SK-N-SH treated with all-trans-retinoic acid at 6 μM for 48 hours (cell line): ENCODE measurements at regions not wholly inside any gene's neighbourhood (a gene's known extent, or its start where the extent isn't known, plus 50 kb on each side); places are given as distances from the start of the nearest gene placed in this dataset.

ENCODE experiments used
- ATAC-seq: fragments of 200-7000 bp; cut with Tn5 transposase; 3 replicates; pipeline ENCODE4 v1.9.1; 2020; ENCODE audit warnings: mild to moderate bottlenecking, moderate library complexity
- ARNTL ChIP-seq: fragments of 450-650 bp; formaldehyde crosslinking; IDR thresholded peaks from 2 replicates; pipeline ENCODE4 v1.5.0; 2020; ENCODE audit warnings: low read depth, mild to moderate bottlenecking, moderate library complexity, borderline replicate concordance
- BACH2 ChIP-seq: fragments of 250-450 bp; sonication (Bioruptor Pico); IDR thresholded peaks from 2 replicates; pipeline ENCODE4 v1.9.0; 2021; ENCODE audit warnings: mild to moderate bottlenecking, borderline replicate concordance
- CREB5 ChIP-seq: fragments of 250-450 bp; sonication (Bioruptor Pico); IDR thresholded peaks from 2 replicates; pipeline ENCODE4 v1.5.1; 2020; ENCODE audit warnings: low read depth, mild to moderate bottlenecking, moderate library complexity
- CSRNP3 ChIP-seq: fragments of 250-450 bp; sonication (Bioruptor Pico); IDR thresholded peaks from 2 replicates; pipeline ENCODE4 v1.5.1; 2021; ENCODE audit warnings: mild to moderate bottlenecking, moderate library complexity
- GLIS3 ChIP-seq: fragments of 250-450 bp; sonication (Bioruptor Pico); IDR thresholded peaks from 2 replicates; pipeline ENCODE4 v1.5.0; 2020; ENCODE audit warnings: mild to moderate bottlenecking, moderate library complexity
- ISL1 ChIP-seq: fragments of 250-450 bp; sonication (Bioruptor Pico); IDR thresholded peaks from 2 replicates; pipeline ENCODE4 v2.1.2; 2022; ENCODE audit warnings: mild to moderate bottlenecking, moderate library complexity
- OSR1 ChIP-seq: fragments of 250-450 bp; sonication (Bioruptor Pico); IDR thresholded peaks from 2 replicates; pipeline ENCODE4 v1.8.0; 2022; ENCODE audit warnings: moderate library complexity, mild to moderate bottlenecking, inconsistent platforms
- PATZ1 ChIP-seq: fragments of 250-450 bp; sonication (Bioruptor Pico); IDR thresholded peaks from 2 replicates; pipeline ENCODE4 v1.8.0; 2020; ENCODE audit warnings: mild to moderate bottlenecking, moderate library complexity, borderline replicate concordance
- POU6F1 ChIP-seq: fragments of 250-450 bp; sonication (Bioruptor Pico); IDR thresholded peaks from 2 replicates; pipeline ENCODE4 v1.8.0; 2021; ENCODE audit warnings: low read depth, mild to moderate bottlenecking, moderate library complexity, borderline replicate concordance
- PPARA ChIP-seq: fragments of 250-450 bp; sonication (Bioruptor Pico); IDR thresholded peaks from 2 replicates; pipeline ENCODE4 v1.5.0; 2020; ENCODE audit warnings: mild to moderate bottlenecking, borderline replicate concordance
- RARB ChIP-seq: fragments of 250-450 bp; sonication (Bioruptor Pico); IDR thresholded peaks from 2 replicates; pipeline ENCODE4 v1.8.0; 2021; ENCODE audit warnings: mild to moderate bottlenecking, moderate library complexity
- SNAI2 ChIP-seq: fragments of 250-450 bp; sonication (Bioruptor Pico); IDR thresholded peaks from 2 replicates; pipeline ENCODE4 v1.5.0; 2020; ENCODE audit warnings: mild to moderate bottlenecking, moderate library complexity
- TOX ChIP-seq: fragments of 250-450 bp; sonication (Bioruptor Pico); IDR thresholded peaks from 2 replicates; pipeline ENCODE4 v1.8.0; 2021; ENCODE audit warnings: mild to moderate bottlenecking, moderate library complexity, borderline replicate concordance
- TSHZ2 ChIP-seq: fragments of 250-450 bp; sonication (Bioruptor Pico); IDR thresholded peaks from 2 replicates; pipeline ENCODE4 v1.5.0; 2020; ENCODE audit warnings: mild to moderate bottlenecking, moderate library complexity
- ZFP3 ChIP-seq: fragments of 250-450 bp; sonication (Bioruptor Pico); IDR thresholded peaks from 2 replicates; pipeline ENCODE4 v1.5.0; 2020; ENCODE audit warnings: mild to moderate bottlenecking, moderate library complexity
- ZFP30 ChIP-seq: fragments of 450-650 bp; formaldehyde crosslinking; IDR thresholded peaks from 2 replicates; pipeline ENCODE4 v1.5.0; 2022; ENCODE audit warnings: mild to moderate bottlenecking, moderate library complexity
- ZNF565 ChIP-seq: fragments of 450-650 bp; formaldehyde crosslinking; conservative IDR thresholded peaks from 2 replicates; pipeline ENCODE4 v1.5.0; 2020; ENCODE audit warnings: low read depth, mild to moderate bottlenecking, moderate library complexity
- ZNF70 ChIP-seq: fragments of 450-650 bp; formaldehyde crosslinking; IDR thresholded peaks from 2 replicates; pipeline ENCODE4 v1.5.0; 2020; ENCODE audit warnings: mild to moderate bottlenecking, moderate library complexity
- ZNF8 ChIP-seq: fragments of 450-650 bp; formaldehyde crosslinking; IDR thresholded peaks from 2 replicates; pipeline ENCODE4 v1.5.0; 2020; ENCODE audit warnings: mild to moderate bottlenecking, moderate library complexity

DNA sequence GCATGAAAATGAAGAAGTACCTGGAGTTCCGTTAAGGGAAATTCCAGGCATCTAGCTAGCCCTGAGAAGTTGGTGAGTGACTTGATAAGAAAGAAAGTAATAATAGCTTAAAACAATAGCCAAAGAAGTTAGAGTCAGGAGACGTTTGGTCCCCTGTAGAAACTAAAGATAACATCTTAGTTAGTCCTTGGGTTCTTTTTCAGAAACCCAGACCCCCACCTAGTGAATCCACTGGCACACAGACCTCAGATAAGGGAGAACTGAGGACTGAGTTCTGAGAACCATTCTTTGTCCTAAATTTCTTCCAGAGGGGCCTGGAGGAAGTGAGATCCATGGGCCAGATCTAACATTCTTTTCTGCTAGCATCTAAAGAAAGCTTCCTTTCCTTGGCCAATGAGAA lies 335.4 kb downstream of the SLC4A3 start:
- TF ChIP-seq TSHZ2 (CRISPR knock-in tag) (no peak), ZFP3 (CRISPR knock-in tag) (no peak), CREB5 (CRISPR knock-in tag) (no peak), OSR1 (CRISPR knock-in tag) (no peak), PATZ1 (CRISPR knock-in tag) (no peak), CSRNP3 (CRISPR knock-in tag) (no peak), TOX (CRISPR knock-in tag) (no peak), POU6F1 (no peak), ARNTL (CRISPR knock-in tag) (no peak), ZFP30 (CRISPR knock-in tag) (no peak), SNAI2 (no peak), ZNF8 (CRISPR knock-in tag) (no peak), ZNF565 (no peak)
- no peak for ATAC-seq

- no peak for ATAC-seq
- no peak for TF ChIP-seq ZFP3 (CRISPR knock-in tag)
- TF ChIP-seq OSR1 (CRISPR knock-in tag), result no peak
- no peak for TF ChIP-seq TSHZ2 (CRISPR knock-in tag)
- TF ChIP-seq ZNF565, result no peak
- no peak for TF ChIP-seq TOX (CRISPR knock-in tag)
- no peak for TF ChIP-seq ZNF8 (CRISPR knock-in tag)
- no peak for TF ChIP-seq PATZ1 (CRISPR knock-in tag)
- no peak for TF ChIP-seq ARNTL (CRISPR knock-in tag)
- no peak for TF ChIP-seq ZNF70
- TF ChIP-seq PPARA (CRISPR knock-in tag), result no peak
- TF ChIP-seq ISL1 (CRISPR knock-in tag), result no peak
- TF ChIP-seq BACH2 (CRISPR knock-in tag), result no peak
- TF ChIP-seq CSRNP3 (CRISPR knock-in tag), result no peak
- TF ChIP-seq GLIS3 (CRISPR knock-in tag), result no peak
- TF ChIP-seq ZFP30 (CRISPR knock-in tag), result no peak
- TF ChIP-seq RARB, result no peak
These were observed 338.1 kb downstream of the SLC4A3 start for GRCh38 chr2:219965287-219966194.
